ENCODE measurements at regions not wholly inside any gene's neighbourhood (a gene's known extent, or its start where the extent isn't known, plus 50 kb on each side); places are given as distances from the start of the nearest gene placed in this dataset.

DNA sequence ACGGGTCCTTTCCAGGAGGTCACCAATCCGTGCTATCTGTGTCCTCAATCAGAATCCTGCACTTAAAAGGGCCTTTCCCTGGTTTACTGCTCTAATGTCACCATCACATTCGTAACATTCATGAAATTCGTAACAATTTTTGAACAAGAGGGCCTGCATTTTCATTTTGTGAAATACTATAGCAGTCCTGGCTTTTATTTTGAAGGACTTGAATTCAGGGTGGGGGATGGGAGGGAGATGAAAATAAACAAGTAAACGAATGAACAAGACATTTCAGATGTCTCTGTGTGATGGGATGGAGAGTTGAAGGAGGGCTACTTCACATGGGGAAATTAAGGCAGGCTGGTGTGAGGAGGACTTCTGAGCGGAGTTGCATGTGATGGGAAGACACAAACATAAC is 281.0 kb downstream of the TSHZ3 start:
- Histone ChIP-seq H3K36me3 (ENCODE audit: control insufficient read depth, insufficient read depth, low read length) (no peaks in the 10 kb centered on the region), H3K9ac (ENCODE audit: extremely low read depth, low read length, poor library complexity, severe bottlenecking) (no peak overlapping the region), H3K27me3 (ENCODE audit: control insufficient read depth, insufficient read depth, low read length, poor library complexity, severe bottlenecking) (no peaks in the 10 kb centered on the region), H3K27ac (ENCODE audit: low read depth, low read length) (no peak overlapping the region), H3K9me3 (ENCODE audit: control insufficient read depth, low read length) (no peaks in the 10 kb centered on the region), H3K4me1 (ENCODE audit: control insufficient read depth, insufficient read depth, low read length) (no peaks in the 10 kb centered on the region), H3K4me3 (ENCODE audit: low read length) (no peak overlapping the region)
- H3K36me3 Mint-ChIP-seq (ENCODE audit: low read depth): no peaks in the 10 kb centered on the region
- DNase-seq: no peak
- H3K27me3 Mint-ChIP-seq (ENCODE audit: insufficient read depth): no peaks in the 10 kb centered on the region
- H3K4me1 Mint-ChIP-seq: no peaks in the 10 kb centered on the region
- H3K27ac Mint-ChIP-seq: no peak overlapping the region
- H3K9me3 Mint-ChIP-seq: no peaks in the 10 kb centered on the region
- WGBS, 2 experiments (ENCODE audit: insufficient coverage in 1 of 2, insufficient read length in 1 of 2): 88% methylated on average over 5 to 6 of the region's 6 CpGs
- no peak overlapping the region for H3K4me3 Mint-ChIP-seq
- TF ChIP-seq, protein P1, sequence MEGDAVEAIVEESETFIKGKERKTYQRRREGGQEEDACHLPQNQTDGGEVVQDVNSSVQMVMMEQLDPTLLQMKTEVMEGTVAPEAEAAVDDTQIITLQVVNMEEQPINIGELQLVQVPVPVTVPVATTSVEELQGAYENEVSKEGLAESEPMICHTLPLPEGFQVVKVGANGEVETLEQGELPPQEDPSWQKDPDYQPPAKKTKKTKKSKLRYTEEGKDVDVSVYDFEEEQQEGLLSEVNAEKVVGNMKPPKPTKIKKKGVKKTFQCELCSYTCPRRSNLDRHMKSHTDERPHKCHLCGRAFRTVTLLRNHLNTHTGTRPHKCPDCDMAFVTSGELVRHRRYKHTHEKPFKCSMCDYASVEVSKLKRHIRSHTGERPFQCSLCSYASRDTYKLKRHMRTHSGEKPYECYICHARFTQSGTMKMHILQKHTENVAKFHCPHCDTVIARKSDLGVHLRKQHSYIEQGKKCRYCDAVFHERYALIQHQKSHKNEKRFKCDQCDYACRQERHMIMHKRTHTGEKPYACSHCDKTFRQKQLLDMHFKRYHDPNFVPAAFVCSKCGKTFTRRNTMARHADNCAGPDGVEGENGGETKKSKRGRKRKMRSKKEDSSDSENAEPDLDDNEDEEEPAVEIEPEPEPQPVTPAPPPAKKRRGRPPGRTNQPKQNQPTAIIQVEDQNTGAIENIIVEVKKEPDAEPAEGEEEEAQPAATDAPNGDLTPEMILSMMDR (conservative IDR thresholded peaks at IDR 0.05): no peak

DNA sequence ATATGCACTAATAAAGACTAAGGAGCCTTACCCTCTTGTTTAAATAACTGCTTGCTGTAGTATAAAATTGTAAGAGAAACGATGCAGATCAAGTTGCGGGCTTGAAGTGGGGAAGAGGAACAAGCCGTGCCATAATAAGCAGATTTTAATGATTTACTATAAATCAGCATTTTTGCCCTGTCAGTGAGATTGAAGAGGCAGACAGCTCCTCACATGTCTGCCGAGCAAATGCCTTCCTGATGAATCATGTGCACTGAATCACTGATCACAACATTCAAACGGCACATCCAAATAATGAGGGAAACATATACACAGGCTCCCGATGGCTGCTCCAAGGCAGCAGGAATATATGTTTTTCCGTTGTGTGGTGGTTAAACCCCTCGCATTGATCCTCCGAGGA is 282.9 kb downstream of the TSHZ3 start:
- TF ChIP-seq, protein P1 (conservative IDR thresholded peaks at IDR 0.05): no peak
- H3K27me3 ChIP-seq (ENCODE audit: control insufficient read depth, insufficient read depth, low read length, poor library complexity, severe bottlenecking): no peaks in the 10 kb centered on the region
- H3K27ac ChIP-seq (ENCODE audit: low read depth, low read length): no peak overlapping the region
- Mint-ChIP-seq H3K27me3 (ENCODE audit: insufficient read depth) (no peaks in the 10 kb centered on the region), H3K4me1 (no peaks in the 10 kb centered on the region), H3K4me3 (no peak overlapping the region), H3K27ac (no peak overlapping the region), H3K9me3 (no peaks in the 10 kb centered on the region), H3K36me3 (ENCODE audit: low read depth) (no peaks in the 10 kb centered on the region)
- no peak overlapping the region for H3K4me3 ChIP-seq (ENCODE audit: low read length)
- H3K4me1 ChIP-seq (ENCODE audit: control insufficient read depth, insufficient read depth, low read length): no peaks in the 10 kb centered on the region
- H3K9me3 ChIP-seq (ENCODE audit: control insufficient read depth, low read length): no peaks in the 10 kb centered on the region
- no peak for DNase-seq
- 89 to 93% methylated on average over 5 to 9 of the region's 9 CpGs for WGBS, 2 experiments (ENCODE audit: insufficient coverage in 1 of 2, insufficient read length in 1 of 2)
- no peak overlapping the region for H3K9ac ChIP-seq (ENCODE audit: extremely low read depth, low read length, poor library complexity, severe bottlenecking)
- no peaks in the 10 kb centered on the region for H3K36me3 ChIP-seq (ENCODE audit: control insufficient read depth, insufficient read depth, low read length)

DNA sequence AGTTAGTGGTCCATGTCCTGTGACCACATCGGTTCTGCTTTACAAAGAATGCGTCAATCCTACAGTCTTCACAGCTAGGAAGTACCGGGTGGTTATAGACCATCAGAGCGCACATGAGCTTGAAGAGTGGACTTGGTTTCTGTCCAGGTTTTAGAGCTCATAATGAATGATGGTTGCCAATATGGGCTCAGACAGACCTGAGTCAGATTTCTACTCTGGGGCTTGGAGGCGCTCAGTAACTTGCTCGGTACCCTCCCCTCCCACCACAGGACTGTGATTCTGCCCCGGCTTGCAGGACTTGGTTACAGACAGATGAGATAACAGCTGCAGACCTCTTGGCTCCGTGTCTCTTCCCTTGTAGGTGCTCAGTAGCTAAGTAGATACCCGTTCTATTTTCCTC is 284.7 kb downstream of the TSHZ3 start:
- DNase-seq: no peak
- Mint-ChIP-seq H3K27me3 (ENCODE audit: insufficient read depth) (no peaks in the 10 kb centered on the region), H3K9me3 (peaks cover 8% of the 10 kb centered on the region), H3K27ac (no peak overlapping the region), H3K36me3 (ENCODE audit: low read depth) (no peaks in the 10 kb centered on the region), H3K4me1 (no peaks in the 10 kb centered on the region), H3K4me3 (no peak overlapping the region)
- 89 to 95% methylated on average over 6 to 9 of the region's 9 CpGs for WGBS, 2 experiments (ENCODE audit: insufficient coverage in 1 of 2, insufficient read length in 1 of 2)
- Histone ChIP-seq H3K9ac (ENCODE audit: extremely low read depth, low read length, poor library complexity, severe bottlenecking) (no peak overlapping the region), H3K9me3 (ENCODE audit: control insufficient read depth, low read length) (peaks cover 7% of the 10 kb centered on the region), H3K4me1 (ENCODE audit: control insufficient read depth, insufficient read depth, low read length) (no peaks in the 10 kb centered on the region), H3K4me3 (ENCODE audit: low read length) (no peak overlapping the region), H3K27me3 (ENCODE audit: control insufficient read depth, insufficient read depth, low read length, poor library complexity, severe bottlenecking) (no peaks in the 10 kb centered on the region), H3K36me3 (ENCODE audit: control insufficient read depth, insufficient read depth, low read length) (no peaks in the 10 kb centered on the region), H3K27ac (ENCODE audit: low read depth, low read length) (no peak overlapping the region)
- TF ChIP-seq, protein P1 (conservative IDR thresholded peaks at IDR 0.05): no peak

All from endodermal cell (in vitro differentiated cells).